ENCODE measurements at regions not wholly inside any gene's neighbourhood (a gene's known extent, or its start where the extent isn't known, plus 50 kb on each side); places are given as distances from the start of the nearest gene placed in this dataset.

DNA sequence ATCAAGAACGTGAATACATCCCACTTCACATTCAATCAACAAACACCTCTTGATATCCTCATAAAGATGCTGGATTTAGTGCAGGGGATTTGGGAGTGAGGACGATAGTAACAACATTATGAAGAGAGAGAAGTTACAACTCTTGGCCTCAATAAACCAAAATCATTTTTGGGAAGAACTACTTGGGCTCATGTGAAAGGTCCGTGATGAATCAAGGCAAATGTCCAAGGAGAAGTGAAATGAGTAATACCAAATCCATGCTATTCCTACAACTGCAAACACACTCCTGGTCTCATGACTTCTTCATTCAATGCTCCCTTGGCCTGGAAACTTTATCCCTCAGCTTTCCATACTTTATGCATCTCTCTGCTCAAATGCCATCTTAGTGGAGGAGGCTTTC, 162.0 kb upstream of the LMNTD1 start:
- Histone ChIP-seq H3K9me3 (ENCODE audit: low read length) (no peaks in the 10 kb centered on the region), H2AFZ (ENCODE audit: low read length) (no peak overlapping the region), H3K36me3 (ENCODE audit: insufficient read depth, low read length) (no peaks in the 10 kb centered on the region), H3K9me2 (ENCODE audit: insufficient read depth, low read length) (no peaks in the 10 kb centered on the region), H3K4me3 (ENCODE audit: low read depth, low read length, poor library complexity, severe bottlenecking) (no peak overlapping the region), H4K20me1 (ENCODE audit: insufficient read depth, low read length) (no peaks in the 10 kb centered on the region), H3K27ac (ENCODE audit: low read depth, low read length, poor library complexity, severe bottlenecking) (no peak overlapping the region), H3K79me2 (ENCODE audit: insufficient read depth, low read depth, low read length) (no peaks in the 10 kb centered on the region), H3K4me2 (ENCODE audit: low read length) (no peak overlapping the region), H3K4me1 (ENCODE audit: insufficient read depth, low read length, poor library complexity, severe bottlenecking) (no peaks in the 10 kb centered on the region)
- no peak for DNase-seq (ENCODE audit: low spot score)
- TF ChIP-seq EZH2phosphoT487 (IDR thresholded peaks at IDR 0.05; ENCODE audit: borderline replicate concordance, low read depth, low read length): no peak
- TF ChIP-seq, protein P1, sequence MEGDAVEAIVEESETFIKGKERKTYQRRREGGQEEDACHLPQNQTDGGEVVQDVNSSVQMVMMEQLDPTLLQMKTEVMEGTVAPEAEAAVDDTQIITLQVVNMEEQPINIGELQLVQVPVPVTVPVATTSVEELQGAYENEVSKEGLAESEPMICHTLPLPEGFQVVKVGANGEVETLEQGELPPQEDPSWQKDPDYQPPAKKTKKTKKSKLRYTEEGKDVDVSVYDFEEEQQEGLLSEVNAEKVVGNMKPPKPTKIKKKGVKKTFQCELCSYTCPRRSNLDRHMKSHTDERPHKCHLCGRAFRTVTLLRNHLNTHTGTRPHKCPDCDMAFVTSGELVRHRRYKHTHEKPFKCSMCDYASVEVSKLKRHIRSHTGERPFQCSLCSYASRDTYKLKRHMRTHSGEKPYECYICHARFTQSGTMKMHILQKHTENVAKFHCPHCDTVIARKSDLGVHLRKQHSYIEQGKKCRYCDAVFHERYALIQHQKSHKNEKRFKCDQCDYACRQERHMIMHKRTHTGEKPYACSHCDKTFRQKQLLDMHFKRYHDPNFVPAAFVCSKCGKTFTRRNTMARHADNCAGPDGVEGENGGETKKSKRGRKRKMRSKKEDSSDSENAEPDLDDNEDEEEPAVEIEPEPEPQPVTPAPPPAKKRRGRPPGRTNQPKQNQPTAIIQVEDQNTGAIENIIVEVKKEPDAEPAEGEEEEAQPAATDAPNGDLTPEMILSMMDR (conservative IDR thresholded peaks at IDR 0.05; ENCODE audit: low read length): no peak
- ChIA-PET CTCF (ENCODE audit: unreplicated experiment) (no interaction called here), POLR2A (interaction anchor here (0.6 kb wide), 1 partner anchor 1848 kb away, joined by 3 read pairs; no protein-coding TSS in a partner anchor)
- no TSS peak for BruUV-seq (replicated peaks)
- intact Hi-C loops (cut with micrococcal nuclease; ENCODE audit: unreplicated experiment): no loop called here

DNA sequence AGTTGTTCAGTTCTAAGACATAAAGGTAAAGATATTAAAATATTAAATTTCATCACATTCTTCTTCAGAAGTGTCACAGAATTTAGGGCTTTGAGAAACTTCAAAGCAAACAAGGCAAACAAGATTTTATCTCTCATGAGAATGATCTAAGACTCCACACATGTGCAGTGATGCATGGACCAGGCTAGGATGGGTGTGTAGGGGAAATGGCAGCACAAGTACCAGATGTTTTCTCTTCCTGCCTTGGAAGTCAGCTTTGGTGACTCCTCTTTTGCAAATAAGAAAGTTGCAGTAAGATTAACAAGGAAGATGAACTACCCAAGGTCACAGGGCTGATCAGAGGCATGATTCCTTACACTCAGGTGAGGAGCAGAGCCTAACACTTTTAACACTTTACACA, 163.8 kb upstream of the LMNTD1 start:
- CTCF ChIA-PET (ENCODE audit: unreplicated experiment): no interaction called here

DNA sequence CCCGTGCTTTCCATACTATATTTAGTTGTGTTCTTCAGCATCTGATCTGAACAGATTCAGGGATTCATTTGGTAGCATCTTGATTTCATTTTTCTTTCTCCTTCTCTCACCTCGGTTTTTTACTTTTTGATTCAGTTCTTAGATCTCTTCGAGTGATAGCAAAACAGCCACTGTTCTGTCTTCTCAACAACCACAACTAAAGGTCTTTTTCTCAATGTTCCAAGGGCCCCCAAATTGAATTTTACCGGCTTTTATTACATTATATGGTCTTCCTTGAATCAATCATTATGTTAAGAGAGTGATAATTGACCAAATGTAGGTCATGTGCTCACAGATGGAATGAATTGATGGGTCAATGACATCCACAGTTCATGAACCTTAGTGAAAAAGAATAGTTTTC, 164.5 kb upstream of the LMNTD1 start:
- Histone ChIP-seq H3K4me1 (ENCODE audit: insufficient read depth, low read length, poor library complexity, severe bottlenecking) (no peaks in the 10 kb centered on the region), H2AFZ (ENCODE audit: low read length) (no peak overlapping the region), H3K9me3 (ENCODE audit: low read length) (no peaks in the 10 kb centered on the region), H3K4me2 (ENCODE audit: low read length) (no peak overlapping the region), H3K36me3 (ENCODE audit: insufficient read depth, low read length) (no peaks in the 10 kb centered on the region), H3K27ac (ENCODE audit: low read depth, low read length, poor library complexity, severe bottlenecking) (no peak overlapping the region), H4K20me1 (ENCODE audit: insufficient read depth, low read length) (no peaks in the 10 kb centered on the region), H3K79me2 (ENCODE audit: insufficient read depth, low read depth, low read length) (no peaks in the 10 kb centered on the region), H3K4me3 (ENCODE audit: low read depth, low read length, poor library complexity, severe bottlenecking) (no peak overlapping the region), H3K9me2 (ENCODE audit: insufficient read depth, low read length) (no peaks in the 10 kb centered on the region)
- BruUV-seq (replicated peaks): no TSS peak
- no peak for TF ChIP-seq EZH2phosphoT487 (IDR thresholded peaks at IDR 0.05; ENCODE audit: borderline replicate concordance, low read depth, low read length)
- TF ChIP-seq, protein P1 (conservative IDR thresholded peaks at IDR 0.05; ENCODE audit: low read length): no peak
- ChIA-PET CTCF (ENCODE audit: unreplicated experiment) (no interaction called here), POLR2A (no interaction called here)
- intact Hi-C loops (cut with micrococcal nuclease; ENCODE audit: unreplicated experiment): no loop called here
- DNase-seq (ENCODE audit: low spot score): no peak

More for the DNA sequence above, 163.8 kb upstream of the LMNTD1 start:
- intact Hi-C loops (cut with micrococcal nuclease; ENCODE audit: unreplicated experiment): no loop called here
- H3K9me3 ChIP-seq (ENCODE audit: low read length): no peaks in the 10 kb centered on the region
- no peak for DNase-seq (ENCODE audit: low spot score)
- POLR2A ChIA-PET: interaction anchor here (0.6 kb wide), 1 partner anchor 39 kb away, joined by 5 read pairs; no protein-coding TSS in a partner anchor
- no peaks in the 10 kb centered on the region for H4K20me1 ChIP-seq (ENCODE audit: insufficient read depth, low read length)
- H3K27ac ChIP-seq (ENCODE audit: low read depth, low read length, poor library complexity, severe bottlenecking): no peak overlapping the region
- H2AFZ ChIP-seq (ENCODE audit: low read length): no peak overlapping the region
- TF ChIP-seq, protein P1 (conservative IDR thresholded peaks at IDR 0.05; ENCODE audit: low read length): no peak
- TF ChIP-seq EZH2phosphoT487 (IDR thresholded peaks at IDR 0.05; ENCODE audit: borderline replicate concordance, low read depth, low read length): no peak
- no TSS peak for BruUV-seq (replicated peaks)
- no peaks in the 10 kb centered on the region for H3K36me3 ChIP-seq (ENCODE audit: insufficient read depth, low read length)
- H3K4me1 ChIP-seq (ENCODE audit: insufficient read depth, low read length, poor library complexity, severe bottlenecking): no peaks in the 10 kb centered on the region
- no peak overlapping the region for H3K4me2 ChIP-seq (ENCODE audit: low read length)
- H3K9me2 ChIP-seq (ENCODE audit: insufficient read depth, low read length): no peaks in the 10 kb centered on the region
- H3K79me2 ChIP-seq (ENCODE audit: insufficient read depth, low read depth, low read length): no peaks in the 10 kb centered on the region
- H3K4me3 ChIP-seq (ENCODE audit: low read depth, low read length, poor library complexity, severe bottlenecking): no peak overlapping the region
